ENCODE measurements at regions not wholly inside any gene's neighbourhood (a gene's known extent, or its start where the extent isn't known, plus 50 kb on each side); places are given as distances from the start of the nearest gene placed in this dataset.

DNA sequence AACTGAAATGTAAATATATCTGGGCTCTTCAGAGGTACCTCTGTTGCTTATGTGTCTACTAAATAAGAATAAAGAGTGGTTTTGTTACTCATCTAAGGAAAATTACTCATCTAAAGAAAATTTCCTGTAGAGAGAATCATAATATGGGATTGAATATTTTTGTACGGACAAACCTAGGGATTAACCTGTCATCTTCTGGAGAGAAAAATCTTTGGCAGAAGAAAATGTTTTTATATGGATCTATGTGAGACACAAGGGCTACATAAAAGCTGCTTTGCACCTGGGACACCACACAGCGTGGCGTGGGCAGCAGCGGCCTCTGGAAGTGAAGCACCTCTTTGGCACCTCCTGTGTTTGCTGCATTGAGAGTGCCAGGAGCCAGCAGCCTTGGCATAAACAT, 242.9 kb upstream of the DACH1 start:
- DNase-seq (ENCODE audit: low read depth): no peak

DNA sequence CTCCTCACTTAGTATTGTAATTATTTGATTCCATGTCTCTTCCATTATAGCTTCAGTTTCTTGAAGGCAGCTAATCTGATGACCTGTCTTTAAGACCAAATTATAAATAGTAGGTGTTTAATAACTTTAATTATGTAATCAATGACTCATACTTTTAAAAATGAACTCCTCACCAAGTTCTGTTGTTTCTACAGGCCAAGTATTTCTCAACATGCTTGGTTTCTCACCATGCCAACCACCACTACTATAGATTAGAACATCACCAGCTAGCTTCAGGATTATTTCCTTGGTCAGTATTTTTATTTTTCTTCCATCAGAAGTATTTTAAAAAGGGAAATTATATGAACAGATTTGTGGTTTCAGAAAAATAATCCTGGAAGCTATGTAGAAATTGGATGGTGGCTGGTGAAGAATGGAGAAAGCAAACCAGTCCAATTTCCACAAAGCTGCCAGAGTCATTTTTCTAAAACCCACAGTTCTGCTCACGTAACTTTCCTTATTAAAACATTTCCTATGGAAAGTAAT, 237.7 kb upstream of the DACH1 start:
- DNase-seq (ENCODE audit: low read depth): no peak

DNA sequence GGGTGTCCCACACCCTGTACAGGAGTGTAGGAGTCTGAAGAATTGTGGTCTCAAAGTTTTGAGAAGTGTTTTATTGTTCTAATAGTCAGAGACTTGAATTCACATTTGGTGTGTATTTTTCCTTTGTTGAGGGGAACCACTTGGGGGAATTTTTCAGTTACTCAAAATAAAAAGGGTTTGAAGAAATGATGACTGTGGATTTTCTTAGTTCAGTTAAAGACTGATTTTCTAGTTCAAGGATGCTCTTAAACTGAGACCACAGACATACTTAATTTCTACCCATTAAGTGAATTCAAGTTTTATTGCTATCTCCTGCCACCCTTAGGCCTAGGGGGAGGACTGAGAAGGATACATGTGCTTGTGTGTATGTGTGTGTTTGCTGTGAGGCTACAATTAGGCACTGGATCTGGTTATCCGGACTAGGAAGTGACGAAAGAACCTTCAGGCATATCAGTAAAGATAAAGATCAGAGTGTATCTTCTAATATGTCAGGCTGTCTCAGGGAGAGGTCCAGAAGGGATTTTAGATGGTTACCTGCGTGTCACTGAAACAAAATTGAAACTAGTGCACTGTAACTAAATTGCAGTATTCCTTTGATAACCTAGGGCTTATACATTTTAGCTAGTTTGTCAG, 234.9 kb upstream of the DACH1 start:
- no peak for DNase-seq (ENCODE audit: low read depth)

DNA sequence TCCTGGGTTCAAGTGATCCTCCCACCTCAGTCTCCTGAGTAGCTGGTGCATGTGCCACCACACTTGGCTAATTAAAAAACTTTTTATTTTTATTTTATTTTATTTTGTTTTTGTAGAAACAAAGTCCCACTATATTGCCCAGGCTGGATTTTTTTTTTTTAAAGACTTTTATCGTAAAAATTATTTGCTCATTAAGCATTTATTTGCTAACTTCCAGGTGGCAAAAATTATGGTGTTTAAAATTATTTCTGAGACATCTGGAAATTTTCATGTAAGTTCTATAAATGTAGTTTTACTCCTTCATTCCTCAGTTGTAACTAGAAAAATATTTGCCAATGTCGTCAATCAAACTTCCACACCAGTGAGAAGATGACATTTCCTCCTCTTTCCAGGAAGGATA, 233.3 kb upstream of the DACH1 start:
- no peak for DNase-seq (ENCODE audit: low read depth)

DNA sequence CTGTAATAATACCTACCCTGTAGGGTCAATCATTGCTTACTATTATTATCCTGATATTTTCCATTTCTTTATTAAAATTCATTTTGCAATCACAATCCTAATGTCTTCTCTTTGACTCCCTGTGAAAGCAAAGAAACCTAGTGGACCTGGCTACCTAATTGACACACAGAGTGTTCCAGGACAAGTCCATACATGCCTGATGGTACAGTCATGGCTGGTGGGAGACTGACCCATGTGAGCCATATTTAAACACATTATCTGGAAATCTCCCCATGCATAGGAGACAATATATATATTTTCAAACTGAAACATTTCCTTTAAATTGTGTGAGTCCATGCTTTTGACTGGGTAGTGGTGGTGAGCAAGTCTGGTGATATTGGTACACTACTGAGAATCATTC, 230.6 kb upstream of the DACH1 start:
- no peak for DNase-seq (ENCODE audit: low read depth)

DNA sequence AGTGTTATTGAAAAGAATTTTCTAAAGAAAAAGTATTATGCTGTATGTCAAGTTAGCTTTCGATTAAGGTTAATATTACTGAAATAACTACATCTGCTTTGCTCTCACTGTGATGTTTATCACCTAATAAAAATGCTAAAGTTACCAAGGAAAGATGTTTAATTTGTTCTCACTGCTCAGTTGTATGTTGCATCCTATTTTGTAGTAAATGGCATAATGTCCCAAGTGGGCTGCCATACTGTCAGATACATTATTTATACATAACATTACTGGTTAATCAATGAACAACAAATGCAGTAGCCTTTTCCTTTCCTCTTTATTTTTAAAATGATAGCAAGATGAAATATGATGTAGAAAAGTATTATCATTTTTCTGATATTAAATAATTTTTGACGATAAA, 226.3 kb upstream of the DACH1 start:
- DNase-seq (ENCODE audit: low read depth): no peak

DNA sequence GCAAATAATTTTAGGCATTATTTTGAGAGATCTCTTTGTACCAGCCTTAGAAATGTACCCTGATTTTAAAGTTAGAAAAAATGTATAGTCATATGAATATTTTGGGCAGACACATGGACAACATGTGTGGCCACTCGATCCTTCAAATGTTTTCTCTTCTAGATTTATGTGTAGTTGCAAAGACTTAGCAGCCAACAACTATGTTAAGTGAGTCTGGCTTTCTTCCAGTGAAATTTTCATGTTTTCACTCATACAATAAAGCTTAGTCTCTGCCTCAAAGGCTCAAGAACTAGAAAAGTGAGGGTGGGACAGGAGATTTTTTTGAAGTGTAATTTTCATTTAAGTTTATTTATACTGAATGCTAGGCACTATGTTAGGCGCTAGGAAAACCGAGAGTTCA, 207.7 kb upstream of the DACH1 start:
- no peak for DNase-seq (ENCODE audit: low read depth)

DNA sequence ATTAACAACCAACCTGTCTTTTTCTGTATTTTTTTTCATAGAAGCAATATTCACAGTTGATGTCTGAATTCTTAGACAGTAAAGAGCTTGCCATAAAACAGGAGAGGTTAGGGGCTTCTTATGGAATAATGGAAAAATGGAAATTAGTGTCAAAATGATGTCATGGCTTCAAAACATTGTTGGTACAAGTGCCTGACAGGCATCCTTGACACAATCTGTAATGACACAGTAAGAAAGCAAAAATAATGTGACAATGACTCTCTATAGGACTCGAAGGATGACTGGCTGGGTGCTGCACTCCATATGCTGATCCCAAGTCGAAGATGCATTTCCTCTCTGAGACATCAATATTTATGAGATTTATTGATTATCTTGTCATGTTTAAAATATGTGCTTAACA, 205.3 kb upstream of the DACH1 start:
- DNase-seq (ENCODE audit: low read depth): no peak

DNA sequence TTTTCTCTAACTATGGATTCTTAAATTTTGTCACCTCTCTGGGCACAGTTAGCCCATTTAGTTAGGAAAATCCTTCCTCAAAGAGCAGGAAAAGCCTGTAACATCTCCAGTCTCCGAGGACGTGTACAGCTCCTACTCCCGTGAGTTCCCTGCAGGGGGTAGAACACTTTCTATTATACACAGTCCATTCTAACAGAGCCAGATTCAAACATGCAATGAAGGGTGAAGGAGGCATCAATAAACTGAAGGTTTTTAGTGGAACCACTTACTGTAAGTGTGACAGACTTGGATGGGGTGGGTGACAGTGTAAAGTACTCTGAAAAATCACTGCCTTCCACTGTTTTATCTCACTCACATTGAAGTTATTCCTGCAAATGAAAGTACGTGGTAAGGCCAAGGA, 204.7 kb upstream of the DACH1 start:
- DNase-seq (ENCODE audit: low read depth): no peak

DNA sequence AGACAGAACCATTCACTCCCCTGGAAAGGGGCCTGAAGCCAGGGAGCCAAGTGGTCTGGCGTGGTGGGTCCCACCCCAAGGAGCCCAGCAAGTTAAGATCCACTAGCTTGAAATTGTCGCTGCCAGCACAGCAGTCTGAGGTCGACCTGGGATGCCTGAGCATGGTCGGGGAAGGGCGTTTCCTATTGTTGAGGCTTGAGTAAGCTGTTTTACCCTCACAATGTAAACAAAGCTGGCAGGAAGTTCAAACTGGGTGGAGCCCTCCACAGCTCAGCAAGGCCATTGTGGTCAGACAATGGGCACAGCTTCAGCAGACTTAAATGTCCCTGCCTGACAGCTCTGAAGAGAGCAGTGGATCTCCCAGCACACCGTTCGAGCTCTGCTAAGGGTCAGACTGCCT, 195.6 kb upstream of the DACH1 start:
- no peak for DNase-seq (ENCODE audit: low read depth)

DNA sequence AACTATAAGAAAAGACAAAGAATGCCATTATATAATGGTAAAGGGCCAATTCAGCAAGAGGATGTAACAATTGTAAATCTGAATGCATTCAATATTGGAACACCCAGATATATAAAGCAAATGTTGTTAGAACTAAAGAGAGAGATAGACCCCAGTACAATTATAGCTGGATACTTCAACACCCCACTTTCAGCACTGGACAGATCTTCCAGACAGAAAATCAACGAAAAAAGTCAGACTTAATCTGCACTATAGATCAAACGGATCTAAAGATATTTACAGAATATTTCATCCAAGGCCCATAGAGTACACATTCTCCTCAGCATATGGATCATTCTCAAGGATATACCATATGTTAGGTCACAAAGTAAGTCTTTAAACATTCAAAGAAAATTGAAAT, 194.6 kb upstream of the DACH1 start:
- no peak for DNase-seq (ENCODE audit: low read depth)

DNA sequence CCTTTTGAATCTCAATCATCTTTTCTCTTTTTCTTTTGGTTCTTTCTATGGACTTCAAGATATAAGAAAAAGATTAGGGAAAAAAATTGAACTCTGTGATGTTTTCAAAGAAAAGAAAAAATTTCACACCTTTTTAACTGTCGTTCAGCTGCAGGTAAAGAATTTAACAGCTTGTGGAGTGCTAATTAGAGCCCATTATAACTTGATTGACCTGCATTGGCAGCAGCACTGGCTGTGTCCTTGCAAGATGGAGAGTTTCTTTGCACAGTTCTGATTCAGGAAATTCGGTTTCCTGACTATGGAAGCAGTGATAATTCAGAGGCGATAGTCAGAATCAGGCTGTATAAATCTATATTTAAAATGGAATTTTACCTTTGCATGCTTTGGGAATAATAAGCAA, 183.2 kb upstream of the DACH1 start:
- DNase-seq (ENCODE audit: low read depth): no peak

DNA sequence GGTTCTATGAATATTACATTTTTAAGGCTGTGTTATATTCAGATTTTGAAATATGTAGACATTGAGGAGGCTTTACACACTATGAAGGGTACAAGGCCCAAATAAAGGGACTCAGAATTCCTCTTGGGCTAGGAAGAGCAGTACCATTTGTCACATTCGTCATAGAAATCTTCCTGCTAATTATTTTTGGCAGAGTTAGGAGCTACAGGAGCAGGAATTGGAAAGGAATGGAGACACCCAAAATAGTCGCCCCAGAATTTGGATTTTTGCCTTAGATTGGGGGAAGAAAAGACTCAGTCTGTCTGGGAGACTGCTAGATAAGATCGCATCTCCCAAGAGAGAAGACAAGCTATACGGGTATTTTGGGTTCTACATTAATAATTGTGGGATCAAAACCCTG, 176.4 kb upstream of the DACH1 start:
- no peak for DNase-seq (ENCODE audit: low read depth)

DNA sequence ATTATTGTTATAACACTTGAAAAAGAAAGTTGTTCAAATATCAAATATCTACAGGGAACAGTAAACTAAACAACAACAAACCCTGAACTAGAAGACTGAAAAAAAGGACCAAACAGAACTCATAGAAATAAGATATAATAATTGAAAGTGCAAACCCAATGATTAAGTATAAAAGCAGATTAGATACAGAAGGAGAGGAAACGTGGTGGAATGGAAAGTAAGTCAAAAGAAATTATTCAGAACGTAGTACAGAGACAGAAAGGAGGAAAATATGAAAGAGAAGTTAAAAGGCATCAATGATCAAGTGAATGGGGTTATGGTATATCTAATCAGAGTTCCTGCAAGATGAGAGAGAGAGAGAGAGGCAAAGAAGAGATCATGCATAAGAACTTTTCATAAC, 174.2 kb upstream of the DACH1 start:
- no peak for DNase-seq (ENCODE audit: low read depth)

DNA sequence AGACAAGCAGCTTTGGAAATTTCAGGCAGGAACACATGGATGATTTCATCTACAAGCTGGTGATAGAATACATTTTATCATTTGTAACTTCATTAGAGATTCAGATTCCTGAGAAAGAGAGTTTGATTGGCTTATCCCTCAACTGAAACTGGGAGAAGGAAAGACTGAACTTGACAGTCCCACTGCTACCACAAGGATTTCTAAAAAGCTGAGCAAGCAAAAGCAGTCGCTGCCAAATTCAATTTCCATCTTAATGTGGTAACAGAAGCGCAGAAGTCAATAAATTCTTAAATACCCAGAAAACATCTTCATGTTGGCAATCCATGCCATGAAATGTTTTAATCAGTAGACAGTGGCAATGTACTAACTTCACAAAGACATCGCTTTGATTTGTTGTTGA, 172.1 kb upstream of the DACH1 start:
- DNase-seq (ENCODE audit: low read depth): no peak

DNA sequence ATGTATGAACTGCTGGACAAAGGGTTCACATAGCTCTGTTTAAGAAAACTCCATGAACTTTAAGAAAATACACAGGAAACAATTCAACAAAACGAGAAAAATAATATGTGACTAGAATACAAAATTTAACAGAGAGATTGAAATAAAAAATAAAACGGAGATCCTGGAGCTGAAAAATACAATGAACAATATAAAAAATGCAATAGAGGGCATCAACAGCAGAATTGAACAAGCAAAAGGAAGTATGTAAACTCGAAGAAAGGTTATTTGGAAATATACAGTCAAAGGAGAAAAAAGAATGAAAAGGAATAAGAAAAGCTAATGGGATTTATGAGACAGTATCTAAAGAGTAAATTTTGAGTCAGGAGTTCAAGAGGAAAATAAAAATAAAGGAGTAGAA, 163.0 kb upstream of the DACH1 start:
- no peak for DNase-seq (ENCODE audit: low read depth)

DNA sequence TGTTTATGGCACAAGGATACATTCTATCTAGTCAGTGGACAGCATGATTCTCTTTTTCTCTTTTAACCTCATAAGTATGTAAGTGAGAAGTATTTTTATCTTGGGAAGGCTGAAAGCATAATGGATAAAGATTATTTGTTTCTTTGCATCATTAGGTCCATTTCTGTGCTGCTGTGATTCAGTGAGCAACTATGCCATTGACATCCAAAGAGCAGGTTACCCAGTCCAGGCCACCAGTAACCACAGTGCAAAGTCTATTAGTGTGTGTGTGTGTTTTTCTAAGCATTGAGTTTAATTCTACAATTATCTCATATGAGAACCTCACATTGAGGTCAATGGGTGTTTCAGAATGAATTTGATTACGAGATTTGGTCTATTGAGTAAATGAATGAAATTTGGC, 158.8 kb upstream of the DACH1 start:
- no peak for DNase-seq (ENCODE audit: low read depth)

DNA sequence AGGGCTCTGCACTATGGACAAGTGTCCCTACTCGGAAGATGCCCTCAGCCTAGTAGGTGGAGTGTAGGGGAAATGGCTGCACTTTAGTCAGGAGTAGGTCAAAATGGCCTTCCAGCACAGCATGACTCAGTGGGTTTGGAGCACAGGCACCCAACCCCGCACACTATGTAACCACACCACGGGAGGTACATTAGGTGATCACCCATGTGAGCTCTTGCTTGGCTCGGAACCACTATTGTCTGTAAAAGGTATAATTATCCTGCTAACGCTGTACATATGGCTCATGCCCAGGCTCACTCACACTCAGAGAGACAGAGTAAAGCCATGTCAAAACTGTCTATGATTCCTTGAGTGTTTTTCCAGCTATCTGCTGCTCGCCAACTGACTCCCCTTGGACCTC, 156.9 kb upstream of the DACH1 start:
- no peak for DNase-seq (ENCODE audit: low read depth)

DNA sequence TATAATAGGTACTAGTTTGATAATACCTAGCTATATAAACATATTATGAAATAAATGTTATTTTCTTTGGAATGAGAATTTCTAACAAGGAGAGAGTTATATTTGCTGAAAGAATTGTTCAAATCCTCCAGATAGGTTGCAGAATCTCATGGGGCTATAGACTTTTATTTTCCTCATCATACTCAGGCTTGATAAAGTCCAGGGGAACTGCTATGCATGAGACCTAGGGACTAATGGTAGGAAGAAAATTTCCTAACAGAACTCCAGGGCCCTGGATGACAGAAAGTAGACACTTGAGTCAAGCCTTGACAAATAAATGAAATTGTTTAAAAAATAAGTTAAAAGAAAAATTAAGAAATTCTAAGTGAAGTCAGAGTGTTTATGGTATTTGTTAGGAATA, 138.5 kb upstream of the DACH1 start:
- DNase-seq (ENCODE audit: low read depth): no peak

DNA sequence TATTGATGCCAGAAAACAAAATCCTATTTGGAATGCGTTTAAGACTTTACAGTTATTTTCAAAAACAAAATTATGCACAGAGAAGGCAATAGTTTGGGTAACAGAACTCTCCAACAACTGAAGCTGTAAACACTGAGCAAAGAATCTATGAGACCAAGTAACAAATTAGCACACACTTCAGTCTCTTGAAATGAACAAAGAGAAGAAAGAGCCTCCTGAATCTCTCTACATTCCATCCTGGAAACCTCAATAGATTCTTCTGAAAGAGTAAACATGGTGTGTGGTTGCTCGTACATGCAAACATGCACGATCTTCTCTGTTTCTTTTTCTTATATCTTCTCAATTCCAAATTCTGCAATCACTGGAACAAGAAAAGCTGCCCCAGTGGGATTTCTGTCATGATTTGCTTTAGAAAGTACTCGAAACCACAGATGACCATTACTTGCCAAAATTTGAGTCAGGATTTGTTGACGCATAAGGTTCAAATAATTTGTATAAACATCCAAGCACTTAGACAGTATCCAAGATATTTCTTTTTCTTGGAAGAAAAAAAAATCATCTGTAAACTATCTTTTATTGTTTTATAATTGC, 137.9 kb upstream of the DACH1 start:
- DNase-seq (ENCODE audit: low read depth): peak; percentile 61

DNA sequence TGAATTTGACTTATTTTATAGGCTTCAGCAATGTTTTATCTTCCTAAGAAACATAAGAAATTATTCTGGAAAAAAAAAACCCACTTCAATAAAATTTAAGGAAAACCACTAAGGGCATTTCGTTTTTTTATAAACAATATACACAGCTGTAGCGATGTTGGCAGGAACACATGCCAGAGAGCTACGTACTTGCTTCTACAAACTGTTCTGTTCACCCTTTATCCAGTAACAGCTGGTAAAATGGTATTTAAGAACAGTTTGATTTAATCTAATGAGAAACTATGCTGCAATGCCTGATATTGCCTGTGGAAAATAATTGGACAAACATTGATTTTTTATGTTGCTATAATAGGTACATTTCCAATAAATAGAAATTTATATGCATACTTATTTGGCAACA, 137.2 kb upstream of the DACH1 start:
- DNase-seq (ENCODE audit: low read depth): no peak

DNA sequence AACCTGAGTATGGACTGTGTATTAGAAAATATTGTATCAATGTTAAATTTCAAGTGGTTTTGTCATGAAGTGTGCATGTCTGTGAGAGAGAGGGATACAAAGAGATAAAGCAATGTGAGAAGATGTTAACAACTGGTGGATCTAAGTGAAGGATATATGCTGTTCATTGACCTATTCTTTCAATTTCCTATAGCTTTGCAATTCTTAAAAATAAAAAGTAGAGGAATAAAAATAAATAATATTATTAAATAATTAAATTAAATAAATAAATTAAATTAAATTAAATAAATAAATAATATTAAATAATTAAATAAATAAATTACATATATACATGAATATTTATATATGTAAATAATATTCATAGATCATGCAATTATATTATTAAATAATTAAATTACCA, 131.2 kb upstream of the DACH1 start:
- DNase-seq (ENCODE audit: low read depth): no peak

DNA sequence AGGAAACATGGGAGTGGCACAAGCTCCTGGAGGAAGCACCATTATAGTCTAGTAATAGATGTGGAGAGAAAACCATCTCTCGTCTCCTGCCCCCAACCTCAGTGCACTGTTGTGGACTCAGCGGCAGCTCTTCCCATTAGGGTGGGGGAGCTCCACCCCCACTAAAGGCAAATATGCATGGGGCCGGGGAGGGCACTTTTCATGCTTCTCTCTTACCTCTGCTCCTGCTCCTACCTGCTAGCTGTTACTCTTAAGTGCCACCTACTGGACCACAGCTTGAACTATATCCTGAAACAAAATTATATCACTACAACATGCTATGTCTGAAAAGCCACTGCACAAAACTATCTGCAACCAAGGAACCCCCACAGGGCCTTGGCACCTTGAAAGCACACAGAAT, 112.6 kb upstream of the DACH1 start:
- DNase-seq (ENCODE audit: low read depth): no peak

DNA sequence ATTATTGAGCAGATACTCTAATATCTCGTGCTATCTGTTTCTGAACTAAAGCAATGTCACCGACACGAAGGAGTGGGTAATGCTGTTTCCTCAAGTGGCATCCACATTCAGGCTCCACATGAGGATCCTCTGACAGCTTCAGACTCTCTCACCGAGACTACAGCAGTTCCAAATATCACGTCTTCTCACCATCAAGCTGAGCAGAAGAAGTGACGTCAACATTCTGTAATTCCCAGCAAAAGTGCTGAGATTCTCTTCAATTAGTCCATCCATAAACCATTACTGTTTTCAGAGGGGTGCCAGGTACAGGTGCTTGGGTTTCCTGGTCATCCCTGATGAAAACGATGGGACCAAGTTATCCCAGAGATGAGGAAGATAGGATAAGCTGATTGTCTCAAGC, 110.0 kb upstream of the DACH1 start:
- DNase-seq (ENCODE audit: low read depth): no peak

All from fibroblast of the conjunctiva (primary cell).